ENCODE measurements at regions not wholly inside any gene's neighbourhood (a gene's known extent, or its start where the extent isn't known, plus 50 kb on each side); places are given as distances from the start of the nearest gene placed in this dataset.

DNA sequence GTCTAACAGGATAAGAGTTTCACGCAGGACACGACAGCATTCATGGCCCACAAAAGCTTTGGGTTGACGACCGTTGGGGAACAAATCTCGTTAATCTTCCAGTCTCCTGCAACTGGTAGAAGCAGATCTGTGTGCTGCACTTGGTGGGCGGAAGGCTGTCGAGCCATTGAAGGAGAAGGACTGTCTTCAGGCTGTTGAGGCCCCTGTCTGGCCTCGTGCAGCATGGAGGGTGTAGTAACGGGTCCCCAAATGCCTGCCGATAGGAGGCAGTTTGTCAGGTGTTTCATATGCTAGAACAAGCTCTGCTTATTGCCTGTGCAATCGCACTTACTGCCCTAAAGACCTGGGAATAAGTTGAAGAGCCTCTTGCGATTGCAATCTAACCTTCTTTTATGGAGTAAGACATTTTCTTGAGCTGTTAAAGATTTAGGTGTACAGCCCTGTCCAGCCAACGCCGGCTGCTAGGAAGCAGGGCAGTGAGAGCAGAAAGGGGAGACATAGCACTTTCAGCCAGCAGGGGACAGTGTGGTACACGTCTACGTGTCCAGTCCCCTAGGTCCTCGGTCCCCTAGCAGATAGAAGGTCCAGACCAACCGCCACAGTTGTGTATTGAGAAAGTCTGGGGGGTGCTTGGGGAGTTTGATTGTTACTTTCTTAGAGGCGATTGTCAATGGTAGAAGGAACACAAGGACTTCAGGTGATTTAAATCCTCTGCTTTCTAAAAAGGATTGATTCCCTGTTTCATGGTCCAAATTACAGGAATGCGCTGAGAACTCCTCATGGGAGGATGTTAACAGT, 102.3 kb upstream of the TMPRSS2 start:
- DNase-seq (ENCODE audit: low read depth): peak; percentile 7

GRCh38 chr21:41606706-41607105, 98.7 kb upstream of the TMPRSS2 start:
- no peak for DNase-seq (ENCODE audit: low read depth)

DNA sequence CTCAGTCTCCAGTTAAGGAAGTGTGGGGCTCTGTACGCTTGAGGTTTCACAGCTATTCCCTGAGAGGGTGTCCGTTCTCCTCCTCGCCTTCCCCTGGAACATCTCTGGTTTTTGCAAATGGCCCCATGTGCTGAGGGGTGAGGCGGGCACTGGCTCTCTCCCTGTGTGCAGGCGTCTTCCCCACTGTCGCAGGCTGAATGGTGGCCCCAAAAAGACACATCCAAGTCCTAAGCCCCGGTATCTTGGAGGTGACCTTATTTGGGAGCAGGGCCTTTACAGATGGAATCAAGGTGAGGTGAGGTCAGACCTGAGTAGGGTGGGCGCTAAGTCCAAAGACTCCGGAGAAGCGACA, 98.0 kb upstream of the TMPRSS2 start:
- DNase-seq (ENCODE audit: low read depth): no peak

DNA sequence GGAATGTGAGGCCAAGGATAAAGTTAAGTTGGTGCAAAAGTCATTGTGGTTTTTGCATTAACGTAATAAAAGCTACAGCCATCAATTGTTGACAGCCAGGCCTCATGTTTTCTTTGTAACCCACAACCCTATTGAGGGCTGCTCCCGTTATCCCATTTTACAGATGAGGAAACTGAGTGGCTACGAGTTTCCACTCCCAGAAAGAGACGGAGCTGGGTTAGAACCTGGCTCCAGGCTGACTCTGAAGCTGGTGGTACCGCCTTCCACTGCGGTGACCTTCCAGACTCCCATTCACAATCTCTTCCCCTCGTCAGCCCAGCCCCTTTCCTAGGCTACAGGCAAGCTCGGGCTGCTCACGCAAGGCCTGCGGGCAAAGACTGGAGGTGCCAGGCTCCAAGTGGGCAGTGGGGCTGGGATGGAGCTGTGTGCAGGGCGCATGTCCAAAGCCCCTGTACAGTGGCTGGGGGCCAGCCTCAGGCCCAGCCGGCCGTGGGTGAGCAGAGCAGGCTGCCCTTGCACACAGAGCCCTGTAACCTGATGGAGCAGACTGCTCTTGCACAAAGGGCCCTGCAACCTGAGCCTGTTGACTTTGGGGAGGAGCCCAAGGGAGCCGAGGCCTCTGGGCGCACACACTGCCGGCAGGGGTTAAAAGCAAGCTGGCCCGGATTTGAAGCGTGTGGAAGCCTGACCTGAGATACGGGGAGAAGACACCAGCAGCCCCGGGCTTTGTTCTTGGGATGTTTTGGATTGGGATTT, 97.4 kb upstream of the TMPRSS2 start:
- no peak for DNase-seq (ENCODE audit: low read depth)

GRCh38 chr21:41604583-41605041, 96.7 kb upstream of the TMPRSS2 start:
- no peak for DNase-seq (ENCODE audit: low read depth)

DNA sequence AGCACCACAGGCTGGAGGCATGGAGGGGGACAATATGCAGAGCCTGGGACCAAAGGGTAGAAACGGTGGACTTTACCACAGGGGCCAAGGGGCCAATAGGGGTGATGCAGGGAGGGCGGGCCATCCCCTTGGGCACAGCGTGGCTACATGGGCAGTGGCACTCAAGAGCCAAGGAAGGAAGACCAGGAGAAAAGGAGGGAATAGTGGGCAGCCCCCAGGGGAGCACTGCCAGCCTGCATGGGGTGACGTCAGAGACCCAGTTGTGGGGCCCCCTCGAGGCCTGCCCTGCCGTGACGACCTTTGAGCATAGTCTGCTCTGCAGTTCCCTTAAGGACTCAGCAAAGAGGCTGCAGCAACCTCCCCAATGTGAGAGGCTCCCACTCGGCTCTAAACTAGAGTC, 95.5 kb upstream of the TMPRSS2 start:
- no peak for DNase-seq (ENCODE audit: low read depth)

DNA sequence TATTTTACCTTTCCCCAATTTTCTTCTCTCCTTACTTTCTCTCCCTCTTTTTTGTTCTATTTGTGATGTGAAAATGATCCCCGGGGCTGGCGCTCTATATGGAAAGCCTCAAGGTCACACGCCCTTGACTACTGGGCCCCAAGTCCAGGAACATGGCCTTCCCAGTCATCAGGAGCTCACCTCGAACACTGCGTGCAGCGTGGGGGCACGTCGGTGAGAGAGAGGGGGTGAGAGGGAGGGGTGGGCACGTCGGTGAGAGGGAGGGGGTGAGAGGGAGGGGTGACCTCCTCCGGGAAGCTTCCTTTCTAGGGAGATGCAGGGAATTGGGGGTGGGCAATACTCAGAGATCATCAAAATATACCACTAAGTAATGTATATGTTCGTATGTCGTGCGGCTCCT, 94.6 kb upstream of the TMPRSS2 start:
- no peak for DNase-seq (ENCODE audit: low read depth)

DNA sequence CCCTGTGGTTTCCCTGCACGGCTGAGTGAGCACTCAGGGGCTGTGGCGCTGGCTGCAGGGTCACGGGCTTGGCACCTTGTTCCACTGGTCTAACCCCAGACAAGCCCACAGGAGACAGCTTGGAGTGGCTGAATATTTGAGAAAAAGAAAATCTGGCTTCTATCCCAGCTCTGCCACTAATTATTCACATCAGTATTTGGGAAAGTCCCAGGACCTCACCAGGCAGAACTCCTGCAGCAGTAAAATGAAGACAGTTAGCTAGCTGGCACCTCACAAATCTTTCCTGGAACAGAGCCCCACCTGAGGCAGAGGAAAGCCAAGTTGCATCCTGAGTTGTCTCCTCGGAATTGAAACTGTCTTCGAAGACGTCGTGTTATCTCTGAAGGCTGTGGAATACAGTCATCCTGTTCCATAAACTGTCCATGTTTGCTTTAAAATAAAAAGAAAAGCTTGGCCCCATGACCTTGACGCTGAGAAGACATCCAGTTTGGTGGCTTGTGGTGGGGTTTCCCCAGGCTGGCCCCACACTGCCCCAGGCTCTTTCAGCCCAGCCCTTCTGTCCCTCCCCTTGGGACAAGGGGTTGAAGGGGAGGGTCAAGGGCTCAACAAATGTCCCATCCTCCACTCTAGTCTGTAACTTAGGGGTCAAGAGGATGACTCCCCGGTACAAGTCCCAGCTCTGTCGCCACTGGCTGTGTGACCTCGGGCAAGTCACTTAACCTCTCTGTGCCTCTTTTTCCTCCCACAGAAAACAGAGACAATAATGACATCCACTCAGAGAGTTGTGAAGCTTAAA, 93.8 kb upstream of the TMPRSS2 start:
- DNase-seq (ENCODE audit: low read depth): no peak

DNA sequence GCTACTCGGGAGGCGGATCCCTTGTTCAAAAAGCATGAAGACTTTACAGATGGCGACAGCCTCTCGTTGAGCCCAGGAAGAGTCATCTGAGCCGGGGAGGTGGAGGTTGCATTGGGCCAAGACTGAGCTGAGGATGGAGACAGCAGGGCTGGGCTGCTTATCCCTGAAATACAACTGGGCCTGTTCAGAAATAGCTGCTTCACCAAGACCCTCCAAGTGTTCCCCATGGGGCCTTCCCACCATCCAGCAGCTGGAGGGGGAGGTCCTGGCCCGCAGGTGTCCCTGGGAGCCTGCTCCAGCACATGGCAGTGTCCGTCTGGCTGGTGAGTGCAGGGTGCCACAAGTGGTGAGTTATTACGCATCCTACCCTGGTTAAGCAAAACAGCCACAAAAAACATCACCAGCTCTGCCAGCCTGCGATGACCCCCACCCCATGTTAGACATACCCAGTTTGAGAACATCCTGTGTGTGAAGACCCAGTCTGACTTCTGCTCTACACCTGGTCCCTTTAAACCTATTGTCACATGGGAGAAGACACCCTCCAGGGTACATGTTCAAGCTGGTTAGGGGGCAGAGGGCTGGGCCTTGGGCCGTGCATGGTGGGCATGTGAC, 93.1 kb upstream of the TMPRSS2 start:
- no peak for DNase-seq (ENCODE audit: low read depth)

DNA sequence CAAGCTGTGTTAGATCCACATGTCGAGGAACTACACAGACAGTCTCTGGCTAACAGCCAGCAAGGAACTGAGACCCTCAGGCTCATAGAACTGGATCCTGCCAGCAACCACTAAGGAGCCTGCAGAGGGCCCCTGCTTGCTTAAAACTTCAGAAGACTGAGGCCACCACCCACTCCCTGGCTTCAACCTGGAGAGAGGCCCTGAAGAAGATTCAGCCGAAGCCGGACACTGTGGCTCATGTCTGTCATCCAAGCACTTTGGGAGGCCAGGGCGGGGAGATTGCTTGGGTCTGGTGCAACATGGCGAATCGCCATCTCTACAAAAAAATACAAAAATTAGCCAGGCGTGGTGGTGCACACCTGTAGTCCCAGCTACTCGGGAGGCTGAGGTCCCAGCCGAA, 92.6 kb upstream of the TMPRSS2 start:
- no peak for DNase-seq (ENCODE audit: low read depth)

DNA sequence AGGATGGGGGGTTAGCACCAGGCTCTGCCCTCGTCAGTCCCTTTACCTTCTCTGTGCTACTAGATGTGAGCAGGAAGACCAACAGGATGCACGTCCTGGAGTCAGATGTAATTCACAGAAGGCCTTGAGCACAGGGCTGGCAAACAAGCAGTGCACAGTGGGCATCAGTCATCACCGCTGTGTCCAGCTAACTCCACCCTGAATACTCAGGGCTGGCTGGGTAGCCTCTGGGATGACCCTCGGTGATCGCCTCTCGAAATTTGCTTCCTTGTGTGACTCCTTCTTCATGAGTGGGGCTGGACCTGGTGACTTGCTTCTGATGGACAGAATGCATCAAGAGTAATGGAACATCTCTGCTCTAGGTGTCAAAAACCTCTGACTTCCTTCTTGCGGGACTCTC, 92.2 kb upstream of the TMPRSS2 start:
- no peak for DNase-seq (ENCODE audit: low read depth)

DNA sequence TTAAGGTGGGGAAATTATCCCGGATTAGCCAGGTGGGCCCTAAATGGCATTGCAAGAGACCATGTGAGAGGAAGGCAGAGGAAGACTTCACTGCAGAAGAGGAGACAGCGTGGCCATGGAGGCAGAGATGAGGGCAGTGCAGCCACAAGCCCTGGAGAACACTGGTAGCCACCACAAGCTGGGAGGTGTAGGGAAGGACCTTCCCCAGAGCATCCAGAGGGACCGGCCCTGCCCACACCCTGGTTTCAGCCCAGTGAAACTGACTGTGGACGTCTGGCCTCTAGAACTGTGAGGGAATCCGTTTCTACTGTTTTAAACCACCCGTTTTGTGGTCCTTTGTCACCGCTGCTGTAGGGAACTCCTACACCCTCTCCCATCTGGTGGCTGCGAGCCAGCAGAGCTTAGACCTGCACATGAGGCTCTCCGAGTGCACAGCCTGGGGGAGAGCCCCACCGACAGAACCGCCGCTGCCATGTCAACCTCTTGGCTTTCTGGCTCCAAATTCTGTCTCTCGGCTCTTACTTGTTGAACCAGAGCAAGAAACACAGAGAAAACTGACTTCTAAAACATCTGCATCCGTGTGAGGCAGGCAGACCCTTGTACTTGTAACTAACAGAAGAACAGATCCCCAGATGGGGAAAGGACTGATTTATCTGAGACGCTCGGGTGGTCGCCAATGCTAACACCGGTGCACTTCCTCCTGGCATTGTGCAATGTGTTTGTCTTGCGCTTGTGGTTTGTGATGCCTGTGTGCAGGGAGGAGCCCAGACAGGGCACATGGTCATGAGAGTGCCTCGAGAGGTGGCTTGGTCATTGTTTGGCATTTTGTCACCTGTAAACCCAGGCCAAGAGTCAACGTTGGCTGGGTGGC, 90.8 kb upstream of the TMPRSS2 start:
- DNase-seq (ENCODE audit: low read depth): no peak

DNA sequence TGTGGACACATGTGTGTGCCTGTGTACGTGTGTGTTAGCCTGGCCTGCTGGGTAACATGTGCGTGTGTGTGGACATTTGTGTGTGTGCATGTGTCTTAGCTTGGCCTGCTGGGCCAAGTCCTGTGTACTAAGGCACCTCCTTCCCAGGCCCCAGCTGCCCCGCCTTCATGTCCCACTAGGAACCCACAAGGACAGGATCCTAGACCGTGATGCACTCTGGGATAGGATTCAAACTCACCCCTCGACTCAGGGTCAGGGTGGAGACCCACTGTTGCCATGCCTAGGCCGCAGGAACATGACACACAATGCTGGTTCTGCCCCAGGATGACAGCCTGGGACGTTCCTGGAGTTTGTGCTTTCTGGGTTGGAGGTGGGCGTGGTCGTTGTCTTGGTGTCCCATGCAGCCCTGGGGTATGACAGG, 89.9 kb upstream of the TMPRSS2 start:
- DNase-seq (ENCODE audit: low read depth): no peak

GRCh38 chr21:41597227-41597626, 89.3 kb upstream of the TMPRSS2 start:
- no peak for DNase-seq (ENCODE audit: low read depth)

GRCh38 chr21:41596241-41596925, 88.4 kb upstream of the TMPRSS2 start:
- no peak for DNase-seq (ENCODE audit: low read depth)

DNA sequence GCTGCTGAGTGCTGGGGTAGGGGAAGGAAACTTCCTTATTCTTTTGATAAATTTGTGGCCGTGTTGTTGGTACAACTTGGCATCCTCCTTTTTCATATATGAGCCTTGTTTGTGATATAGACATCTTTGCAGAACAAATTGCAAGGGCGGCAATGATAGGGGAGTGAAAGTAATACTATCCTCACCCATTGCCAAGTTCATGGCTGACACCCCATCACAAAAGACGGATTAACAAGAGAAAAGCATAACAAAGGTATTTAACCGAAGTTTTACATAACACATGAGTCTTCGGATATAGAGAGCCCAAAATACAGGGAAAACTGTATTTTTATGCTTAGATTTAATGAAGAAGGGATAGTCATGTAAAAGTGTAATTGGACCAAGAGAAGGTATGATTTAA, 86.3 kb upstream of the TMPRSS2 start:
- DNase-seq (ENCODE audit: low read depth): no peak

GRCh38 chr21:41593760-41594138, 85.8 kb upstream of the TMPRSS2 start:
- no peak for DNase-seq (ENCODE audit: low read depth)

- DNase-seq (ENCODE audit: low read depth): no peak
These were observed 85.2 kb upstream of the TMPRSS2 start for GRCh38 chr21:41593051-41593759.

DNA sequence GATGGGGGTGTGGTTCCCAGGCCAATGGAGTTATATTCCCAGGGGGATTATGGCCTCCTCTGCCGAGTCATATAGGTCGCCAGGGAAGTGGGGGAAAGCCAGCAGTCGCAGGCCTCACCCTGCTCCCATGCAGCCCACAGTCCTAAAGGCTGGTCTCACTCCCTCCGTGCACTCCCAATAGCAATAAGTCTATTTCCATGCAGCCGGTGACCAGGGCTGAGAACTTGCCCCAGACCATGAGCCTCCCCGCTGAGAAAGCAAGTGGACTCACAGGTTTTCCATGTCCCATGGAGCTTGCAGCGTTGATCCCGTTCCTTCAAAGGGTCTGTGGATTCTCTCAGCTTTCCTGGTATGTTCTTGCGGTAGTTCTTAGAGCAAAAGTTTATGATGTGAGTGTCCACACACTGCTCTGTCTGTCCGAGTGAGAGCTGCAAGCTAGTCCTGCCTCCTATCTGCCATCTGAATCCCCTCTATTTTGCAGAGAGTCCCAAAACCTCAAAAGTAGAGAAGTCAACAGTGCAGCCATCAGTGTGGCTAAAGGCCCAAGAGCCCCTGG, 81.7 kb upstream of the TMPRSS2 start:
- no peak for DNase-seq (ENCODE audit: low read depth)

DNA sequence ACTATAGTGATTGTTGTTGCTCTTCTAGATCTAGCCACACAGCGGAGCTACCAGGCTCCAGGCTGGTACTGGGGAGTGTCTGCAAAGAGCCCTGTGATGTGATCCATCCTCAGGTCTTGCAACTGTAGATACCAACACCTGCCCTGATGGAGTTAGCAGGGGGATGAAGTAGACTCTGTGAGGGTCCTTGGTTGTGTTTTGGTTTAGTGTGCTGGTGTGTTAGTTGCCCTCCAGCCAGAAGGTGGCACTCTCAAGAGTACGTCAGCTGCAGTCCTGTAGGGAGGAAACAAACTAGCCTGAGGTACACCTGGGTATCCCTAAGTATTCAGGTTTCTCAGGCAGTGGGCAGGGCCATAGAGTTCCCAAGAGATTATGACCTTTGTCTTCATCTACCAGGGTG, 81.2 kb upstream of the TMPRSS2 start:
- no peak for DNase-seq (ENCODE audit: low read depth)

All from stimulated activated CD8-positive, alpha-beta memory T cell treated with anti-CD3 and anti-CD28 coated beads, Interleukin-4, amount 100 ng/mL, for 24 hours (primary cell).